Astrocyte (in vitro differentiated cells and primary cell): ENCODE measurements at regions not wholly inside any gene's neighbourhood (a gene's known extent, or its start where the extent isn't known, plus 50 kb on each side); places are given as distances from the start of the nearest gene placed in this dataset.

Experiments used
- DNase-seq: peaks from one replicate; pipeline ENCODE4 v3.0.0-alpha.2; 2010; ENCODE audit warnings: low read depth
- FAIRE-seq: peaks from 2 replicates; lab custom pipeline; 2011; peaks lifted over from hg19 to GRCh38; lab: Jason Lieb, UNC
- H2AFZ ChIP-seq: 2 replicates; pipeline ENCODE4 v1.6.0; 2012; ENCODE audit warnings: low read depth, low read length, inconsistent platforms
- H3K27ac ChIP-seq: 2 replicates; pipeline ENCODE4 v1.5.1; 2011; ENCODE audit warnings: low read depth, low read length, inconsistent platforms
- H3K27me3 ChIP-seq: 2 replicates; pipeline ENCODE4 v1.6.0; 2011; ENCODE audit warnings: low read length, inconsistent platforms; ENCODE audit not compliant: insufficient read depth
- H3K36me3 ChIP-seq: 2 replicates; pipeline ENCODE4 v1.5.1; 2011; ENCODE audit warnings: low read length, inconsistent platforms; ENCODE audit not compliant: insufficient read depth
- H3K4me1 ChIP-seq: 2 replicates; pipeline ENCODE4 v1.5.1; 2011; ENCODE audit warnings: low read length, inconsistent platforms; ENCODE audit not compliant: insufficient read depth
- H3K4me2 ChIP-seq: 2 replicates; pipeline ENCODE4 v1.6.0; 2012; ENCODE audit warnings: low read length, inconsistent platforms
- H3K4me3 ChIP-seq: 2 replicates; pipeline ENCODE4 v1.5.1; 2011; ENCODE audit warnings: low read depth, mild to moderate bottlenecking, low read length, inconsistent platforms; ENCODE audit not compliant: insufficient read depth
- H3K79me2 ChIP-seq: 2 replicates; pipeline ENCODE4 v1.6.0; 2012; ENCODE audit warnings: mild to moderate bottlenecking, low read length, inconsistent platforms; ENCODE audit not compliant: insufficient read depth
- H3K9ac ChIP-seq: 2 replicates; pipeline ENCODE4 v1.6.0; 2012; ENCODE audit warnings: mild to moderate bottlenecking, low read length, inconsistent platforms
- H3K9me3 ChIP-seq: 2 replicates; pipeline ENCODE4 v1.5.1; 2012; ENCODE audit warnings: low read depth, mild to moderate bottlenecking, low read length, inconsistent platforms; ENCODE audit not compliant: insufficient read depth
- H4K20me1 ChIP-seq: 2 replicates; pipeline ENCODE4 v1.6.0; 2012; ENCODE audit warnings: low read length, inconsistent platforms; ENCODE audit not compliant: insufficient read depth
- H3K27ac Mint-ChIP-seq: one replicate; pipeline ENCODE4 v1.8.0; 2021; ENCODE audit warnings: mild to moderate bottlenecking, mixed read lengths; ENCODE audit not compliant: unreplicated experiment
- H3K27me3 Mint-ChIP-seq: one replicate; pipeline ENCODE4 v1.8.0; 2021; ENCODE audit warnings: low read depth, mixed read lengths; ENCODE audit not compliant: unreplicated experiment
- H3K36me3 Mint-ChIP-seq: one replicate; pipeline ENCODE4 v1.8.0; 2021; ENCODE audit warnings: low read depth, mixed read lengths; ENCODE audit not compliant: unreplicated experiment
- H3K4me1 Mint-ChIP-seq: one replicate; pipeline ENCODE4 v1.8.0; 2021; ENCODE audit warnings: low read depth, mixed read lengths; ENCODE audit not compliant: unreplicated experiment
- H3K4me3 Mint-ChIP-seq: one replicate; pipeline ENCODE4 v1.8.0; 2021; ENCODE audit warnings: mild to moderate bottlenecking, moderate library complexity, mixed read lengths; ENCODE audit not compliant: unreplicated experiment
- H3K9me3 Mint-ChIP-seq: one replicate; pipeline ENCODE4 v1.8.0; 2021; ENCODE audit warnings: mild to moderate bottlenecking, mixed read lengths; ENCODE audit not compliant: unreplicated experiment
- CTCF ChIP-seq: IDR thresholded peaks from 2 replicates; pipeline ENCODE4 v1.5.1; 2011; ENCODE audit warnings: low read depth, mild to moderate bottlenecking, inconsistent platforms, low read length, moderate library complexity; ENCODE audit not compliant: insufficient read depth
- EZH2 ChIP-seq: IDR thresholded peaks from 2 replicates; pipeline ENCODE4 v1.6.1; 2012; ENCODE audit warnings: mild to moderate bottlenecking, low read length, inconsistent platforms; ENCODE audit not compliant: insufficient read depth

GRCh38 chr1:79773385-79773784, 766.9 kb upstream of the ADGRL4 start:
- no peak for FAIRE-seq
- no peaks in the 10 kb centered on the region for H3K27me3 Mint-ChIP-seq

DNA sequence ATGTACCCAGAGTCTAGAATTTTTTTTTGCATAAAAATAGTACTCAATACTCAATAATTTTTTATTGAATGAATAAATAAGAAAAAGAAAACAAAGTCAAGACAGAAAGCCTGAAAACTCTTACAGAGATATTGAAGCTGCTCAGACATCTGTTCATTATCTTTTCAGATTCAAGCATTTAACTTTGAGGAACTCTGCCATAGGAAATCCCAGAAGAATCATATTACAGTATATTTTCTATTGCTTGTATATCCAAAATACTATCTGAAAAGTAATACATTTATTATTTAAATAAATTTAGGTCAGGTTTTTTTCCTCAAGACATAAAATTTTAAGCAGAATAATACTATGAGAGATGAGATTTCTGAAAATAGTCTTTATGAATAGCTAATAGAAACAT, 755.9 kb upstream of the ADGRL4 start:
- Histone ChIP-seq H2AFZ (no peak overlapping the region), H3K9ac (no peak overlapping the region), H3K27ac (no peak overlapping the region), H3K4me1 (no peaks in the 10 kb centered on the region), H3K79me2 (no peaks in the 10 kb centered on the region), H3K4me3 (no peak overlapping the region), H3K27me3 (no peaks in the 10 kb centered on the region), H3K36me3 (no peaks in the 10 kb centered on the region), H3K4me2 (no peak overlapping the region), H3K9me3 (no peaks in the 10 kb centered on the region), H4K20me1 (no peaks in the 10 kb centered on the region)
- Mint-ChIP-seq H3K27me3 (no peaks in the 10 kb centered on the region), H3K27ac (no peak overlapping the region), H3K36me3 (no peaks in the 10 kb centered on the region), H3K4me1 (no peaks in the 10 kb centered on the region), H3K4me3 (no peak overlapping the region), H3K9me3 (peaks cover 2% of the 10 kb centered on the region)
- no peak for FAIRE-seq
- no peak for DNase-seq
- TF ChIP-seq EZH2 (no peak), CTCF (no peak)

More at GRCh38 chr1:79773385-79773784, 766.9 kb upstream of the ADGRL4 start:
- Histone ChIP-seq H3K4me1 (no peaks in the 10 kb centered on the region), H3K27me3 (no peaks in the 10 kb centered on the region), H3K9ac (no peak overlapping the region), H3K4me3 (no peak overlapping the region), H4K20me1 (no peaks in the 10 kb centered on the region), H3K36me3 (no peaks in the 10 kb centered on the region), H3K9me3 (no peaks in the 10 kb centered on the region), H2AFZ (no peak overlapping the region), H3K27ac (no peak overlapping the region), H3K79me2 (no peaks in the 10 kb centered on the region), H3K4me2 (no peak overlapping the region)
- Mint-ChIP-seq H3K9me3 (no peaks in the 10 kb centered on the region), H3K4me3 (no peak overlapping the region), H3K27ac (no peak overlapping the region), H3K4me1 (peaks cover 1% of the 10 kb centered on the region), H3K36me3 (no peaks in the 10 kb centered on the region)
- TF ChIP-seq EZH2 (no peak), CTCF (no peak)
- DNase-seq: no peak

DNA sequence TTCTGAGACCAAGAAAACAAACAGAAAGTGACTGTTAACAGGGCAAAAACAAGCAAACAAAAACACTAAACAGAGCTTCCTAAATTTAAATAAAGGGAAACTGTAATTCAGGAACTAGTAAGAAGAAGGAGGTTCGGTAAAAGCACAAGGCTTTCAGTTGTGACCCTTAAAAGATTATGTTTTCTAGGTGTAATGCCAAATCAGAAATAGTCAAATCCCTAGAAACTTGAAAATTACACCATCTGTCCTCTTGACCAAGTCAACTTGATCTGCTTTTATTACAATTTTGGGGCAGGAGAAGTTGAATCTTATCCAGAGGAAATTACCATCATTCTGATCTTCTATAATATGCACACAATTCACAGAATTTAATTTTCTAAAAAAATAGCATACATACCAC, 754.0 kb upstream of the ADGRL4 start:
- no peaks in the 10 kb centered on the region for H3K9me3 ChIP-seq
- no peak overlapping the region for H2AFZ ChIP-seq
- H3K4me1 ChIP-seq: no peaks in the 10 kb centered on the region
- peaks cover 2% of the 10 kb centered on the region for H3K9me3 Mint-ChIP-seq
- no peak overlapping the region for H3K4me3 Mint-ChIP-seq
- H3K27ac ChIP-seq: no peak overlapping the region
- H3K9ac ChIP-seq: no peak overlapping the region
- H3K4me2 ChIP-seq: no peak overlapping the region
- DNase-seq (no peak), FAIRE-seq (no peak)
- no peaks in the 10 kb centered on the region for H3K36me3 Mint-ChIP-seq
- no peak overlapping the region for H3K27ac Mint-ChIP-seq
- no peaks in the 10 kb centered on the region for H3K4me1 Mint-ChIP-seq
- no peaks in the 10 kb centered on the region for H3K27me3 Mint-ChIP-seq
- no peaks in the 10 kb centered on the region for H4K20me1 ChIP-seq
- H3K27me3 ChIP-seq: no peaks in the 10 kb centered on the region
- no peaks in the 10 kb centered on the region for H3K36me3 ChIP-seq
- no peak overlapping the region for H3K4me3 ChIP-seq
- no peaks in the 10 kb centered on the region for H3K79me2 ChIP-seq
- no peak for TF ChIP-seq EZH2
